CD4-positive, alpha-beta T cell (primary cell): ENCODE measurements at regions not wholly inside any gene's neighbourhood (a gene's known extent, or its start where the extent isn't known, plus 50 kb on each side); places are given as distances from the start of the nearest gene placed in this dataset.

Source experiments
- ATAC-seq: fragments of 200-7000 bp; cut with Tn5 transposase; one replicate; pipeline ENCODE4 v1.10.0; 2022; ENCODE audit warnings: mild to moderate bottlenecking; ENCODE audit not compliant: poor library complexity
- CTCF ChIA-PET: fragments of 350-600 bp; sonication (Branson Sonifier 250); formaldehyde crosslinking; loops from one replicate; lab custom pipeline; 2021; ENCODE audit warnings: antibody characterized with exemption, inconsistent platforms; lab: Charles Lee
- POLR2A ChIA-PET: fragments of 350-600 bp; sonication (Branson Sonifier 250); formaldehyde crosslinking; loops from one replicate; lab custom pipeline; 2021; ENCODE audit warnings: antibody characterized with exemption, inconsistent platforms; lab: Charles Lee
- DNase-seq, 14 experiments: peaks; one replicate each; pipeline ENCODE4 v3.0.0-alpha.2; 2013 to 2020; ENCODE audit warnings: mixed read lengths in 2 of 14
- H3K27ac ChIP-seq, 2 donors: one replicate each; pipeline versions ENCODE4 v1.5.1 to v1.7.0; 2013; ENCODE audit warnings: low read length in 2 of 2, low read depth in 1 of 2, mild to moderate bottlenecking in 1 of 2
- H3K27me3 ChIP-seq, 2 experiments: 1 replicate in 1 of 2; 2 replicates in 1 of 2; pipeline versions ENCODE4 v1.6.1 to v1.7.0; 2013; ENCODE audit warnings: low read length in 2 of 2, control low read depth in 1 of 2, mild to moderate bottlenecking in 1 of 2, moderate library complexity in 1 of 2; ENCODE audit not compliant: insufficient read depth in 2 of 2, control insufficient read depth in 1 of 2
- H3K36me3 ChIP-seq: one replicate; pipeline ENCODE4 v1.6.1; 2013; ENCODE audit warnings: low read length, control low read depth; ENCODE audit not compliant: insufficient read depth
- H3K4me1 ChIP-seq: one replicate; pipeline ENCODE4 v1.6.1; 2013; ENCODE audit warnings: low read length, control low read depth; ENCODE audit not compliant: insufficient read depth
- H3K4me3 ChIP-seq: one replicate; pipeline ENCODE4 v1.5.1; 2013; ENCODE audit warnings: mild to moderate bottlenecking, low read length, moderate library complexity
- H3K9me3 ChIP-seq, 2 experiments: 1 replicate in 1 of 2; 2 replicates in 1 of 2; pipeline versions ENCODE4 v1.6.1 to v1.7.0; 2013; ENCODE audit warnings: low read length in 2 of 2, mild to moderate bottlenecking in 2 of 2, control low read depth in 1 of 2, moderate library complexity in 1 of 2; ENCODE audit not compliant: control insufficient read depth in 1 of 2, insufficient read depth in 1 of 2
- H3K27ac Mint-ChIP-seq: one replicate; pipeline ENCODE4 v1.8.0; 2020; ENCODE audit warnings: mixed read lengths
- H3K27me3 Mint-ChIP-seq: one replicate; pipeline ENCODE4 v1.8.0; 2021; ENCODE audit warnings: mixed read lengths
- H3K36me3 Mint-ChIP-seq: one replicate; pipeline ENCODE4 v1.8.0; 2021; ENCODE audit warnings: low read depth, mixed read lengths
- H3K4me1 Mint-ChIP-seq: one replicate; pipeline ENCODE4 v1.8.0; 2021; ENCODE audit warnings: low read depth, mixed read lengths
- H3K4me3 Mint-ChIP-seq: one replicate; pipeline ENCODE4 v1.8.0; 2020; ENCODE audit warnings: mild to moderate bottlenecking, mixed read lengths
- H3K9me3 Mint-ChIP-seq: one replicate; pipeline ENCODE4 v1.8.0; 2020; ENCODE audit warnings: mixed read lengths
- intact Hi-C, 2 experiments: fragments of 100-400 bp; cut with DNase I in 1 of 2; cut with micrococcal nuclease in 1 of 2; formaldehyde crosslinking; loops; one replicate each; pipeline versions ENCODE4 v1.15.1 to v1.9.0; 2023 to 2025; cut with DNase I, micrococcal nuclease
- TF ChIP-seq, protein P1 (sequence below): fragments of 200-600 bp; IDR thresholded peaks from one replicate; pipeline ENCODE4 v1.8.0; 2022; ENCODE audit warnings: antibody characterized with exemption, mild to moderate bottlenecking

DNA sequence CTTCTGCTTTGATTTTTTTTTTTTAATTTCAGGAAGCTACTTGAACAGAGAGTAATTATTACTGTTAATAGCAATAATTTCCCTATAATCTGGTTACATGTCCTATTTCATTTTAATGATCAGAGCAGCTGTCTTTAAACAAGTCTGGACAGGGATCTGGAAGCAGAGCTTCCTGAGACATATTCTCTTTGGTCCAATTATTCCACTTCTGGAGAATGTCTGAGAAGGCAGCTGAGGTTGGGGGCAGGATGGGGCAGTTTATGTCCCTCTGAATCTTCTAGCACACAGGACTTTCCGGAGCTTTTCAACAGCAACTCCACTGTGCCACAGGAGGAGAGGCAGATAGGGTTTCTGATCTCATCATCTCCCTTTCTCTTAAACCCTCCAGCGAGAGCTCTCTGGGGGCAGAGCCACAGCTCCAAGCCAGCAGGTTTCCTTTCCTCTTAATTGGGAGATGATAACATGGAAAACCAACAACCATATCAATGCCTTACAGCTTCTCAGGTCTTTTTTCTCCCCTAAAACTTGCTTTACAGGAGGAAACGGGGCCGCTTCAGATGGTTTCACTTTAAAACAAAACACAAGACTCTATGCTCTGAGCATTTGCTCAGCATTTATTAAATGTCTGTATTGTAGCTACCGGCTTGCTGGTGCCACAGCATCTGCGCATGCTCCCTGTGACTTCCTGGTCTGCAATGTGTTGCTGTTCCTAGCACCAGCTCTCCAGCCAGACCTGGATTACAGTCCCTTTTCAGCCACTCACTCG, 425.7 kb upstream of the USP24 start:
- Histone ChIP-seq H3K4me3 (peak overlapping the region; percentile 5), H3K36me3 (no peaks in the 10 kb centered on the region), H3K27me3 (no peaks in the 10 kb centered on the region), H3K4me1 (no peaks in the 10 kb centered on the region), H3K9me3 (no peaks in the 10 kb centered on the region), H3K27ac (no peak overlapping the region)
- peaks cover 9% of the 10 kb centered on the region for H3K4me1 Mint-ChIP-seq
- ChIA-PET CTCF (no interaction called here), POLR2A (no interaction called here)
- no peaks in the 10 kb centered on the region for H3K27me3 Mint-ChIP-seq
- peak overlapping the region; percentile 54 for H3K4me3 Mint-ChIP-seq
- TF ChIP-seq, protein P1, sequence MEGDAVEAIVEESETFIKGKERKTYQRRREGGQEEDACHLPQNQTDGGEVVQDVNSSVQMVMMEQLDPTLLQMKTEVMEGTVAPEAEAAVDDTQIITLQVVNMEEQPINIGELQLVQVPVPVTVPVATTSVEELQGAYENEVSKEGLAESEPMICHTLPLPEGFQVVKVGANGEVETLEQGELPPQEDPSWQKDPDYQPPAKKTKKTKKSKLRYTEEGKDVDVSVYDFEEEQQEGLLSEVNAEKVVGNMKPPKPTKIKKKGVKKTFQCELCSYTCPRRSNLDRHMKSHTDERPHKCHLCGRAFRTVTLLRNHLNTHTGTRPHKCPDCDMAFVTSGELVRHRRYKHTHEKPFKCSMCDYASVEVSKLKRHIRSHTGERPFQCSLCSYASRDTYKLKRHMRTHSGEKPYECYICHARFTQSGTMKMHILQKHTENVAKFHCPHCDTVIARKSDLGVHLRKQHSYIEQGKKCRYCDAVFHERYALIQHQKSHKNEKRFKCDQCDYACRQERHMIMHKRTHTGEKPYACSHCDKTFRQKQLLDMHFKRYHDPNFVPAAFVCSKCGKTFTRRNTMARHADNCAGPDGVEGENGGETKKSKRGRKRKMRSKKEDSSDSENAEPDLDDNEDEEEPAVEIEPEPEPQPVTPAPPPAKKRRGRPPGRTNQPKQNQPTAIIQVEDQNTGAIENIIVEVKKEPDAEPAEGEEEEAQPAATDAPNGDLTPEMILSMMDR: no peak
- intact Hi-C loops: no loop called here
- no peak overlapping the region for H3K27ac Mint-ChIP-seq
- H3K9me3 Mint-ChIP-seq: no peaks in the 10 kb centered on the region
- peak in 11 of 14 experiments; percentile 0 to 58 (median 34) for DNase-seq
- peak; percentile 39 for ATAC-seq
- no peaks in the 10 kb centered on the region for H3K36me3 Mint-ChIP-seq

DNA sequence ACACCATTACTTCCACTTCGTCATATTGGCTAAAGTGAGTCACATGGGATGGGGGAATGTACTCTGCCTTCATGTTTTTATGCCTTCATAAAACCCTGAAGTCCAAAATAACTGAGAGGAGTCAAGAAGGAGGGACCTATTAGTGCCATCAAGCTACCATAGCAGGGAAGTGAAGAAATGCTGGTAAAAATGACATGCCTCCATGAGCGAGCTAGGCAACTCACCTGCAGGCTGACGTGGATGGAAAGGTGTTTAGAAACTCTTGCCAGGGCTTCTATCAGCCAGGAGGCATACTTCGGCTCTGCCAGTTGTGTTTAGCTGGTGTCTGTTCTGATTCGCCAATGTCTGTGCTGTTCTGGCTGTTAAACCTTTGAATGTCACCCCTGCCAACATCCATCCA, 424.4 kb upstream of the USP24 start:
- H3K4me3 Mint-ChIP-seq: no peak overlapping the region
- intact Hi-C loops: no loop called here
- POLR2A ChIA-PET: no interaction called here

DNA sequence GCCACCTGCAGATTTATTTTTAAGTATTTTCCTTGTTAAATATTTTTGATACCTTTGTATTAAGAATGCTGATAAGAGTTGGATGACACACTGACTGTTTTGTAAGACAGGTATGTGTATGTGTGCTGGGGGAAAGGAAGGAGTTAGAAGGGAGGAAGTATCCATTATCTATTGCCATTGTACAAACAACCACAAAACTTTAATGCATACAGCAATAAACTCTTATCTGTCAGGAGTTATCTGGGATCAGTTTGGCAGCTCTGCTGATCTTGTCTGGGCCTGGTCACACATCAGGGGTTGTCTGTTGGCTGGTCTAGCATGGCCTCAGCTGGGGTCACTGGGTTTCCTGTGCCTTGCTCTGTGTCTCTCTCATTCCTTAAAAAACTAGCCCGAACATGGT, 423.9 kb upstream of the USP24 start:
- H3K27me3 Mint-ChIP-seq: peaks cover 11% of the 10 kb centered on the region
- H3K36me3 ChIP-seq: no peaks in the 10 kb centered on the region
- TF ChIP-seq, protein P1: no peak
- no peaks in the 10 kb centered on the region for H3K36me3 Mint-ChIP-seq
- no peaks in the 10 kb centered on the region for H3K9me3 ChIP-seq
- CTCF ChIA-PET: no interaction called here
- POLR2A ChIA-PET: no interaction called here
- DNase-seq (no peak), ATAC-seq (no peak)
- H3K4me1 ChIP-seq: no peaks in the 10 kb centered on the region
- intact Hi-C loops: no loop called here
- H3K27ac Mint-ChIP-seq: no peak overlapping the region
- peaks cover 9% of the 10 kb centered on the region for H3K4me1 Mint-ChIP-seq
- H3K27ac ChIP-seq: no peak overlapping the region
- H3K9me3 Mint-ChIP-seq: no peaks in the 10 kb centered on the region
- H3K4me3 ChIP-seq: no peak overlapping the region
- H3K27me3 ChIP-seq: no peaks in the 10 kb centered on the region
- no peak overlapping the region for H3K4me3 Mint-ChIP-seq

More for the DNA sequence above, 424.4 kb upstream of the USP24 start:
- H3K4me3 ChIP-seq: no peak overlapping the region
- no peaks in the 10 kb centered on the region for H3K36me3 Mint-ChIP-seq
- ATAC-seq (no peak), DNase-seq (no peak)
- CTCF ChIA-PET: no interaction called here
- peaks cover 9% of the 10 kb centered on the region for H3K4me1 Mint-ChIP-seq
- H3K9me3 ChIP-seq: no peaks in the 10 kb centered on the region
- TF ChIP-seq, protein P1: no peak
- H3K27me3 Mint-ChIP-seq: peaks cover 10% of the 10 kb centered on the region
- H3K36me3 ChIP-seq: no peaks in the 10 kb centered on the region
- H3K27ac ChIP-seq: no peak overlapping the region
- no peaks in the 10 kb centered on the region for H3K9me3 Mint-ChIP-seq
- no peak overlapping the region for H3K27ac Mint-ChIP-seq
- no peaks in the 10 kb centered on the region for H3K4me1 ChIP-seq
- no peaks in the 10 kb centered on the region for H3K27me3 ChIP-seq
